Dendritic cell treated with granulocyte-macrophage colony-stimulating factor and Interleukin-4, amounts not matched to agents 40 ng/mL and 50 ng/mL, for 4 days (primary cell): ENCODE measurements at regions not wholly inside any gene's neighbourhood (a gene's known extent, or its start where the extent isn't known, plus 50 kb on each side); places are given as distances from the start of the nearest gene placed in this dataset.

Experiments
- H3K27ac Mint-ChIP-seq: one replicate; pipeline ENCODE4 v1.8.0; 2022; ENCODE audit warnings: mild to moderate bottlenecking, mixed read lengths
- H3K27me3 Mint-ChIP-seq: one replicate; pipeline ENCODE4 v1.8.0; 2022; ENCODE audit warnings: mild to moderate bottlenecking, mixed read lengths
- H3K36me3 Mint-ChIP-seq: one replicate; pipeline ENCODE4 v1.8.0; 2022; ENCODE audit warnings: low read depth, mixed read lengths
- H3K4me1 Mint-ChIP-seq: one replicate; pipeline ENCODE4 v1.8.0; 2022; ENCODE audit warnings: low read depth, mixed read lengths
- H3K4me3 Mint-ChIP-seq: one replicate; pipeline ENCODE4 v1.8.0; 2022; ENCODE audit warnings: mild to moderate bottlenecking, moderate library complexity, mixed read lengths
- H3K9me3 Mint-ChIP-seq: one replicate; pipeline ENCODE4 v1.8.0; 2022; ENCODE audit warnings: mixed read lengths
- intact Hi-C: fragments of 100-400 bp; cut with micrococcal nuclease; formaldehyde crosslinking; loops from one replicate; pipeline ENCODE4 v1.15.0; 2022

- H3K4me3 Mint-ChIP-seq = no peak overlapping the region
- intact Hi-C loops = no loop called here
Measured at GRCh38 chr5:68720884-68721610, 372.8 kb upstream of the SLC30A5 start.

GRCh38 chr5:68722357-68722756 lies 371.5 kb upstream of the SLC30A5 start:
- peaks cover 36% of the 10 kb centered on the region for H3K9me3 Mint-ChIP-seq
- no peaks in the 10 kb centered on the region for H3K27me3 Mint-ChIP-seq
- H3K4me3 Mint-ChIP-seq = no peak overlapping the region
- no peak overlapping the region for H3K27ac Mint-ChIP-seq
- no peaks in the 10 kb centered on the region for H3K36me3 Mint-ChIP-seq
- no peaks in the 10 kb centered on the region for H3K4me1 Mint-ChIP-seq
- intact Hi-C loops = no loop called here

More at GRCh38 chr5:68720884-68721610, 372.8 kb upstream of the SLC30A5 start:
- no peak overlapping the region for H3K27ac Mint-ChIP-seq
- no peaks in the 10 kb centered on the region for H3K36me3 Mint-ChIP-seq
- H3K9me3 Mint-ChIP-seq = peaks cover 36% of the 10 kb centered on the region
- no peaks in the 10 kb centered on the region for H3K27me3 Mint-ChIP-seq
- no peaks in the 10 kb centered on the region for H3K4me1 Mint-ChIP-seq

GRCh38 chr5:68725905-68726683 lies 367.7 kb upstream of the SLC30A5 start:
- Mint-ChIP-seq H3K27me3 (no peaks in the 10 kb centered on the region), H3K4me1 (no peaks in the 10 kb centered on the region), H3K36me3 (no peaks in the 10 kb centered on the region), H3K9me3 (peaks cover 27% of the 10 kb centered on the region), H3K4me3 (no peak overlapping the region), H3K27ac (no peak overlapping the region)
- intact Hi-C loops = no loop called here

GRCh38 chr5:68727931-68728330 lies 365.9 kb upstream of the SLC30A5 start:
- H3K4me3 Mint-ChIP-seq = no peak overlapping the region
- no peaks in the 10 kb centered on the region for H3K4me1 Mint-ChIP-seq
- no peaks in the 10 kb centered on the region for H3K36me3 Mint-ChIP-seq
- no peaks in the 10 kb centered on the region for H3K27me3 Mint-ChIP-seq
- intact Hi-C loops = no loop called here
- no peak overlapping the region for H3K27ac Mint-ChIP-seq
- H3K9me3 Mint-ChIP-seq = peaks cover 9% of the 10 kb centered on the region

GRCh38 chr5:68729678-68730077 lies 364.1 kb upstream of the SLC30A5 start:
- Mint-ChIP-seq H3K9me3 (no peaks in the 10 kb centered on the region), H3K4me3 (no peak overlapping the region), H3K27me3 (no peaks in the 10 kb centered on the region), H3K36me3 (no peaks in the 10 kb centered on the region), H3K4me1 (no peaks in the 10 kb centered on the region), H3K27ac (no peak overlapping the region)
- intact Hi-C loops = no loop called here

- Mint-ChIP-seq H3K36me3 (no peaks in the 10 kb centered on the region), H3K9me3 (no peaks in the 10 kb centered on the region), H3K4me1 (no peaks in the 10 kb centered on the region), H3K27me3 (no peaks in the 10 kb centered on the region), H3K27ac (no peak overlapping the region), H3K4me3 (no peak overlapping the region)
- intact Hi-C loops = no loop called here
Measured at GRCh38 chr5:68730220-68730978, 363.4 kb upstream of the SLC30A5 start.

- H3K4me3 Mint-ChIP-seq = no peak overlapping the region
- H3K36me3 Mint-ChIP-seq = no peaks in the 10 kb centered on the region
- no peaks in the 10 kb centered on the region for H3K4me1 Mint-ChIP-seq
- no peak overlapping the region for H3K27ac Mint-ChIP-seq
- no peaks in the 10 kb centered on the region for H3K27me3 Mint-ChIP-seq
- no peaks in the 10 kb centered on the region for H3K9me3 Mint-ChIP-seq
- intact Hi-C loops = no loop called here
Measured at GRCh38 chr5:68730979-68731654, 362.7 kb upstream of the SLC30A5 start.

GRCh38 chr5:68732251-68732650 lies 361.6 kb upstream of the SLC30A5 start:
- intact Hi-C loops = no loop called here
- Mint-ChIP-seq H3K4me3 (no peak overlapping the region), H3K27ac (no peak overlapping the region), H3K36me3 (no peaks in the 10 kb centered on the region), H3K9me3 (no peaks in the 10 kb centered on the region), H3K4me1 (no peaks in the 10 kb centered on the region), H3K27me3 (no peaks in the 10 kb centered on the region)

- Mint-ChIP-seq H3K27ac (no peak overlapping the region), H3K36me3 (no peaks in the 10 kb centered on the region), H3K4me1 (no peaks in the 10 kb centered on the region), H3K9me3 (no peaks in the 10 kb centered on the region), H3K27me3 (no peaks in the 10 kb centered on the region), H3K4me3 (no peak overlapping the region)
- intact Hi-C loops = no loop called here
Measured at GRCh38 chr5:68734781-68735180, 359.0 kb upstream of the SLC30A5 start.

- Mint-ChIP-seq H3K9me3 (no peaks in the 10 kb centered on the region), H3K27ac (no peak overlapping the region), H3K4me1 (no peaks in the 10 kb centered on the region), H3K27me3 (no peaks in the 10 kb centered on the region), H3K4me3 (no peak overlapping the region), H3K36me3 (no peaks in the 10 kb centered on the region)
- intact Hi-C loops = no loop called here
Measured at GRCh38 chr5:68738236-68738635, 355.6 kb upstream of the SLC30A5 start.

GRCh38 chr5:68738841-68739240 lies 355.0 kb upstream of the SLC30A5 start:
- intact Hi-C loops = no loop called here
- no peaks in the 10 kb centered on the region for H3K9me3 Mint-ChIP-seq
- H3K36me3 Mint-ChIP-seq = no peaks in the 10 kb centered on the region
- H3K4me1 Mint-ChIP-seq = no peaks in the 10 kb centered on the region
- no peaks in the 10 kb centered on the region for H3K27me3 Mint-ChIP-seq
- H3K4me3 Mint-ChIP-seq = no peak overlapping the region
- H3K27ac Mint-ChIP-seq = no peak overlapping the region

GRCh38 chr5:68739752-68740151 lies 354.1 kb upstream of the SLC30A5 start:
- Mint-ChIP-seq H3K4me1 (no peaks in the 10 kb centered on the region), H3K4me3 (no peak overlapping the region), H3K36me3 (no peaks in the 10 kb centered on the region), H3K27ac (no peak overlapping the region), H3K27me3 (no peaks in the 10 kb centered on the region), H3K9me3 (no peaks in the 10 kb centered on the region)
- intact Hi-C loops = no loop called here

GRCh38 chr5:68740226-68740910 lies 353.4 kb upstream of the SLC30A5 start:
- Mint-ChIP-seq H3K27ac (no peak overlapping the region), H3K9me3 (no peaks in the 10 kb centered on the region), H3K27me3 (no peaks in the 10 kb centered on the region), H3K4me1 (no peaks in the 10 kb centered on the region), H3K4me3 (no peak overlapping the region), H3K36me3 (no peaks in the 10 kb centered on the region)
- intact Hi-C loops = no loop called here
